T follicular helper cell (primary cell): ENCODE measurements at regions not wholly inside any gene's neighbourhood (a gene's known extent, or its start where the extent isn't known, plus 50 kb on each side); places are given as distances from the start of the nearest gene placed in this dataset.

Source experiments
- DNase-seq: peaks from one replicate; pipeline ENCODE4 v3.0.0-alpha.2; 2020; ENCODE audit warnings: low read depth

DNA sequence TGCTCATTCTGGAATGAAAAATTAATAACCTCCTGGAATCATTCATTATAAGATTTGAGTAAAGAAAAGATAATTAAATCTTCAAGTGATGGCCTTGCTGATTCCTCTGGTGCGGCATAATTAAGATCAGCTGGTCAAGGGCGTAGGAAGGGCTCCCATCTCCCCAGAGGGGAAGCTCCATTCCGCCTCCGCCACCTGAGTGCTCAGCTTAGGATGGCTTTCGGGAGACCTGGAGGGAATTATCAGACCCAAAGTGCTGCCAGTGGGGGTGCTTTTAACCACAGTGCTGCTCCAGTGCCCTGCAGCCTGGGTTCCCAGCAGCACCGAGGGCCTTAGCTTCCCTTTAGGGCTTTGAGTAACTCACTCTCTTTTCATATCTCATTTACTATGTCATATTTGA is 556.6 kb upstream of the RGMA start:
- no peak for DNase-seq

DNA sequence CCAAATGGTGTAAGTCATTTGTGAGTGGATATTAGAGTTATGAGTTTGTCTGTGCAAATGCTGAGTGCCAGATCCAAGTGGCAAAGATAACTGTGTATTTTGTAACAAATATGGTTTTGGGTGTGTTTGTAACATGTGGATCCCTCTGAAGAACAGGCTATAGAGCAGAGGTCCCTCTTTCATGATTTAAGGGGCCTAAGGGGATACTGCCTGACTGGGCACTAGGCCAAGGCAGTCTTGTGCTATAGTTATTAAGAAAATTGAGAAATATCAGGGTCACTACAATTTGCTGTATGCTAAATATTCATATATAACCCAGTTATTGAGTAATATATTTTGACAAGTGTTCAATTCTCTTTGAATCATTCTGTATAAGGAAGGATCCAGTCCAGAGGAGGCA is 555.6 kb upstream of the RGMA start:
- DNase-seq, result no peak

DNA sequence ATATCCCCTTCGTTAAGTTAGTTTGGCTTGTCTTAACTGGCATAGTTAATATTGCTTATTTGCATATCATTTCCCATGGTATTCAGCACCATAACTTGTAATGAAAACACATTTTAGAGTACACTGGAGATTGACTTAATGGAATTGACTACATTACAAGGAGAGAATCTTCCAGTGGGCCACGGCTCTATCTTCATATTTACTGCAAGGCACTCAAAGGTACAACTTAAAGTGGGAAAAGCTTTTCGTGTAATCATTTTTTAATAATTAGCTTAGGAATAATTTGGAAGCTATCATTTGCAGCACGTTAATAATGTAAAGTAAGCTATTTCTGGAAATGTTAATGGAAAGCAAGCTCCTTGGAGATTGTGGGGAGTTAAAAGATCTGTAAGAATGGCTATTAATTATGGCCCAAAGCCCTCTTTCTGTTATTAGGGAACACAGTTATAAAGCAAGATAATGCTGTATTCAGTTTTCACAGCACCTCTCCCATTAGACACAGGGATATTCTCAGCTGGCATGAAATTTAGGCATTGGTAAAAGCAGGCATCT is 551.5 kb upstream of the RGMA start:
- no peak for DNase-seq

DNA sequence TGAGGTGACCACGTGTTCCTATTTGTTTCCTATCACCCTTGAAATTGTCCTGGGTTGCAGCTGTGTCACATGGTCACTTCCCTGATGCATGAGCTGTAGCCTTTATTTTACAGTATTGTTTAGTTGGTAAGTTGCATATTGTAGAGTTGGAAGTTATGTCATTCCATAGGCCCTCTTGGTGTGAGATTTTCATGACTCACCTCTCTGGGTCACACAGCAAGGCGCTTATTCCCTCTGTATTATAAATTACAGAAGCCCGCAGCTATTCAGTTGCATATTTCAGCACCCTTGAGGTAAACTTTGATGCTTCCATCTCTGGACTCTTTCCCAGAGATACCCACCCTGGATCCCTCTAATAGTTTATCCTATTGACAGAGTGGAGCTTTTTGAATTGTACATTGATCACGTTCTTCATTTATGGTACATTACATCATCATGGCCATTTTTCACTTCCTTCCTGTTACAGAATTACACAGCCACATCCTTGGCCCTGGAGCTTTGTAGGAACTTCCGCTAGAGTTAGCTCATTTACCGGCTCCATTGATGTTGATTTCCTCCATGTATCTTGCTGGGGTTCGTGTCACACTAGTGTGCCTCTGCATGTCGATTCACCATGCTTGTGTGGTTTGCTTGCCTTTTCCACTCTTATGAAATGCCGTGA is 543.1 kb upstream of the RGMA start:
- DNase-seq, result no peak

DNA sequence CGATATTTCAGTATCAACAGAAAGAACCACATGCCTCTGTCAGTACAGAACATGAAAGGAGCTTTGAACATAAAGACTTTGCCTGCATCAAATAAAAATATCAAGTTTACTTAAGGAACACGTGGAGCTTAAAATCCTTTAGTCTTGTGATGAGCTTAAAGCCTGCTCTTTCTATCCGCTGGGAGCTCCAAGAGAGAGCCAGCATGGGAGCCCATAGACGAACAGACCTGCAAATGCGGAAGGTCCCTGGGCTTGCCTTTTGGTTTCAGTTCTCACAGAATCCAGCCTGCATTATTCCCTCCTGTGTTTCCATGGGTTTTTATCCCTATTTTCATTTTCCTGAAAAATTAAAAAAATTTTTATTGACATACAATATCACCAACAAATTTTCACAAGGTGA is 530.6 kb upstream of the RGMA start:
- no peak for DNase-seq

DNA sequence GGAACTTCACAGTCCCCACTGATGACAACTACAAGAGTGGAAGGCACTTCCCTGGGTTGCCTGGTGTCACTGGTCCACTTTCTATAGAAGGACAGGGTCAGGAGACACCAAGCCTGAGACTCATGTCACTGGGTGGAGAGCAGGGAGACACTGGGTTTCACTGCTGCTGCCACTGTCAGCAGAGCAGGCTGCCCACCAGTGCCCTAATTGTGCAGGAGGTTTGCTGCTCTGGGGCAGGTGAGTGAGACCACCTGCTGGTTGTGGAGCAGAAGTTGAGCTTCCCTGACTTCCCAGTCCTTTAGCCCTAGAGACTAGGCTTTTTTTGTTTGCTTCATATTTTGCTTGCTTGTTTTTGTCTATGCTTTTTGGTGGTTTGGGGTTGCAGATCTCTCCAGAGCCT is 528.4 kb upstream of the RGMA start:
- DNase-seq, result no peak

DNA sequence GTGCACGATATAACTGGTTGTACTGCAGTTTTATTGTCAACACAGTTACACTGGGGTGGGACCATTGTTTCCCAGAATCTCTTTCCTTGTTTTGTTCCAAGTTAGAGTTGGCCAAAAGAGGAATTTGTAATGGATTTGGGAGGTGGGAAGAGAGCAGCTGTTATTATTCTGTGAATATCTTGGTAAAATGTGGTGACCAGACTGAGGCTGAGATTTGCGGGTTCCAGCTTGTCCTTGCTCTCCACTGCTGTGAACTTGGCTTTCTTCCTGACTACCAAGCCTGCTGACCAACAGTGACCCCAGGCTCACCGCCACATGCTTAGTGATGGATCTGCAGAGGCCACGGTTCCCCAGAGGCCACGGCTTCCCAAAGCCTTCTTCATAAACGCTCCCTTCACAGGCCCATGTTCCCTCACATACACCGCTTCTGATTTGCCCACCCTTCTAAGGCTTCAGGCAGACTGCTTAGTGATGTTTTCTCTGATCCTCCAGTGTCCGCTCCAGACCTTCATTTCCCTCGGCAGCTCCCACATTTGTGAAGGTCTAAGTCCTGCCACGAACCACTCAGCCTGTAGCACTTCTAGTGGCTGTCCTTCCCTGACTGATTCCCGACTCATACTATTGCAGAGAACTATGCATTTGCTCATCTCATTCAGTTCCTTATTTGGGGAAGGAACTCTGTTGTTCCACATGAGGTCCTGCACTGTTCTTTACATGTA is 525.5 kb upstream of the RGMA start:
- no peak for DNase-seq

DNA sequence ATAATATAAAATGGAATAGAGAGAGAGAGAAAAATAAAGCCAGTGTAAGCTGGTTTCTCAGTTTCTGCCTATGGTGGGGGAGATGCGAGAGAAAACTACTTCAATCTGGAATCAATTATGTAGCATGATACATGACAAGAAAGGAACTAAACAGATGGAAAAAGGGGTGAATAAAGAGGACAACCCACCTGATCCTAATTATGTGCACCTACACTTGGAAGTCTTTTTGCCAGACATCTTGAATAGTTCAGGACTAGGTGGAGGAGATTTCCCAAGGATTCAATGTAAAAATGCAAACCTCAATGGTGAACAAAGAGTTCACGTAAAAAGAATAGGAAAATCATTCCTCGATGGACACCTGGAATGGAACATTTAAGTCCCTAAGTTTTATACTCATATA is 524.4 kb upstream of the RGMA start:
- DNase-seq, result no peak

DNA sequence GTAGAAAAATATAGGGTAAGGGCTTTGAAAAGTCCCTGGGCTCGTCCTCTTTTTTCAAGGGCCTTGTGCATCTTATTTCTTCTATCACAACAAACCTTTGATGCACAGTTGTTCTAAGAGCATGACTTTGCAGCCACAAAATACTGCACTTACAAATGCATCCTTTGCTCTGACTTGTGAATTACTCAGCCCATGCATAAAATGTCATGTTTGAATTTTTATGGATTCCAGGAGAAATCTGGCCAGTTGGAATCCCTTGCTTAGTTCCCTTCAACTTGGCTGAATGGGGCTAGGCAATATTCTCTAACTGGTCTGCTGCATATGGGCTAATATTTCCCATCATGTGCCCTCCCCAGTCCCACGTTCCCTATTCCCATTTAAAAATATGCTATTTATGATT is 523.9 kb upstream of the RGMA start:
- no peak for DNase-seq

DNA sequence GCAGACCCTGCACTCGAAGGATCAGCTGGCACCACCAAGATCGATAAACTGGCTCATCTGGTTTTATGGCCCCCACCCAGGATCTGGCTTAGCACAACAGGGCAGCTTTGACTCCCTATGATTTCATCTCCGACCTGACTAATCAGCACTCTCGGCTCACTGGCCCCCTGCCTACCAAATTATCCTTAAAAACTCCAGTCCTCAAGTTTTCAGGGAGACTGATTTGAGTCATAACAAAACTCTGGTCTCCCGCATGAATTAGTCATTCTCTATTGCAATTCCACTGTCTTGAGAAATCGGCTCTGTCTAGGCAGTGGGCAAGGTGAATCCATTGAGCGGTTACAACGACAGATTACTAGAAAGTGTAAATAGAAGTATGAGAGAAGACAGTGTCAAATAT is 521.9 kb upstream of the RGMA start:
- no peak for DNase-seq

DNA sequence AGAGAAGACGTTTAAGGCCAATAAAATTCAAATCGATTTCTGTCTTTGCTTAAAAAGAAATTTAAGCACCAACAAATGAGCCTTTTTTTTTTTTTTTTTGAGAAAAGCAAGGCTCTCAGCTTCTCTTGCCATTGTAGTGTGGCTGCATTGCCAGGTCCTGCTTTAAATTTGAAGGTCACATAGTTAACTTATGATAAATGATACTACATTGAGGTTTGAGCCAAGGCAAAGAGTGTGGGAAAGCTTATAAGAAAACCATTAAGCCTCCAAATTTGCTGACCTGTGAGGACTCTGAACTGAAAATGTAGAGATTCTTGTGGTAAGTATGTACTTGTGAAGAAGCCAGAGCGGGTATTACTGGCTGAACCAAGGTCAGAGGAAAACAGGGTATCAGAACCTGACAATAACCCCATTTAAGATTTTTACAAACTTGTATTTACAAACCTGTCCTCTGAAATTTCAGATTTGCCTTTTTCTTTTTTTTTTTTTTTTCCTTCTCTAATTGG is 519.7 kb upstream of the RGMA start:
- no peak for DNase-seq

DNA sequence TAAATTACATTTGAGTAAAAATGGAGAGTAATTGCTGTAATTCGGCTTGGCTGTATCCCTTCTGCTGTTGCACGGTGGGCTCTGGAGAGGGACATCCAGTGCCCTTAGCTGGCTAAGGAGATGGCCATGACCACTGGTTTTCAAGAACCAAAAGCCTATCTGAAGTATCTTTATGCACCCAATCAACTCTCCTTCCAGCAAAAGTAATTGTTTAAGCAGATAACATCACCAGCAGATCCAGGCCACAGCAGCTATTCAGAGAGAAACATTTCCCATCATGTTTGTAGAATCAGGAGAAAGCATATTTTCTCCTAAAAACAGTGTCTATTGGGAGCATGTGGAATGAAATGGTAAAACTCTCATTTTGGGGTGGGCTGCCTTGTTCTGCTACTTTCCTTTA is 514.5 kb upstream of the RGMA start:
- no peak for DNase-seq

DNA sequence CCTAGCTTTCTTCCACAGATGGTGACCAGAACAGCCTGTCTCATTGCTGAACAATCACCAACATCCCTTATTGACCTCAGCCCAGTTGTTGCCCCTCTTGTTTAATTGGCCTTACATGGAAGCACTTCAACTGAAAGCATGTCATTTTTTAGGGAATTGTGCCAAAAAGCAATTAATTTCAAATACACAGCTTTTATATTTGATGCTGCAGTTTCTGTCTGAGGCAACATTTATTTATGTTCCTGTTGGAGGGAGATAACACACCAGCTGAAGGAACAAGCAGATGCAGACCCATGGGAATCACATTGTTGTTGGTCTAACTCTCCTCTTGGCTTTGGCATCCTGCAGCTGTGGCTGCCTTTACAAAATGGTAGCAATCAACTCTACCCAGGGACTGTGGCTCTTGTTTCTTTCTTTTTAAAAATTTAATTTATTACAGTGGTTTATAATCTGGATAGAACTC is 498.1 kb upstream of the RGMA start:
- DNase-seq, result no peak

DNA sequence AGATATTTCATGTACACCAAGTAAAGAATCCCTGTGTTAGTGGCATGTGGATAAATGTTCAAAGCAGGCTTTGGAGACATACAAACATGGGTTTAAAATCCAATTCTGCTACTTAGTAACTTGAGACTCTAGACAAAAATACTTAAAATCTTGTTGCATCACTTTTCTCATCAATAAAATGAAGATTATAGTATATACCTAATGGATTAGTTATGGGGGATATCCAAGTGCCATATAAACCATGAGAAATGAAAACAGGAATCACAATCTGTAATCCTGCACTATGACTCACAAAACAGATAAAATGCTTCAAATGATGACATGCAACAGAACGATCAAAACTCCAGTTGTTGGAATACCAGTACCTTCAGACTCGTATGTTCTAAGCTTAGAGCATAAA is 496.0 kb upstream of the RGMA start:
- no peak for DNase-seq

DNA sequence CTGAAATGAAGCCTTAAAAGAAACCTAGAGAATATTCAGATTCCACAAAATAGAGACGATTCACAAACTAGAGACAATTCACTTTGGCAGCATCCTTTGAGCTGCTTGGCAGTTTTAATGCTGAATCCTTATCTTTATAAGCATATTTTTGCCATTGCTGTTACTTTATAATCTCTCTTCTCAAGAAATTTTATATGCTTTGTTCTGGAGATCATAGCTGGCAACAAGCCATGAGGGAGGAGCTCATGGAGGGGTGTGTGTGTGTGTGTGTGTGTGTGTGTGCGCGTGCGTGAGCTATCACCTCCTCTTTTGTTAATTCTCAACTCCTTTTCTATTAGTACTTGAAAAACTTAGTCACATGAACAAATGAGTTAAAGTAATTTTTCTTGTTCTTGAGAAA is 495.0 kb upstream of the RGMA start:
- no peak for DNase-seq

DNA sequence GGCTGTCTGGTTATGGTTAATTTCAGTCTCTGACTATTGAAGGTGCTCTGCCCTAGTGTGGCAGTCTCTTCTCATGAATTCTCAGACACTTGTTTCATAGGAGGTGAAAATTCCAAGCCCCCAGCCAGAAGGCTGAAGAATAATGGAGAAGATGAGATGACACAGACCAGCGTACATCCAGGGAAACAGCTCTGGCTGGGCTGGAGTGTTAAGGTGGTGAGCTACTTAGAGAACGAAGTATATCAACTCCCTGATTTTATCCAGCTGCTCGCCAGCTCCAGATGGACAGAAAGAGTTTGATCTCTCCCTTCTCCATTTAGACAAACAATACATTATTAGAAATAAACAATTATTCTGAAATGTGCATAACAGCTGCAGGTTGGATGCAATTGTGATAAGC is 494.5 kb upstream of the RGMA start:
- no peak for DNase-seq

DNA sequence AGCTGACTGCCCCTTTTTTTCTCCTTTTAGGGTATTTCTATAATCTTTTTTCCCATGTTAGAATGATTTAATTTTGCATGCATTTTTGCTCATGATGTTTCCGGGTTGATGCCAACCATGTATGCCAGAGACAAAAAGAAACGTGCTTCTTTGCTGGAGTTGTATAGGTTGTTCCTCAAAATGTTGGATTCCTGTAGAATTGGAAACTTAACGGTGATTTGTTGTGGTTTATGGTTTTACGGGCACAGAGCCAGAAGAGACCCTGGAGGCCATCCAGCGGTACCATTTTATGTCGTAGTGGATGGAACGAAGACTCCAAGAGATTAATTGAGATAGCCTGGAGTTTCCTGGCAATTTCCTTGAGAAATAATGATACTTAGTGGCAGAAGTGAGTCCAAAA is 481.5 kb upstream of the RGMA start:
- DNase-seq, result no peak

DNA sequence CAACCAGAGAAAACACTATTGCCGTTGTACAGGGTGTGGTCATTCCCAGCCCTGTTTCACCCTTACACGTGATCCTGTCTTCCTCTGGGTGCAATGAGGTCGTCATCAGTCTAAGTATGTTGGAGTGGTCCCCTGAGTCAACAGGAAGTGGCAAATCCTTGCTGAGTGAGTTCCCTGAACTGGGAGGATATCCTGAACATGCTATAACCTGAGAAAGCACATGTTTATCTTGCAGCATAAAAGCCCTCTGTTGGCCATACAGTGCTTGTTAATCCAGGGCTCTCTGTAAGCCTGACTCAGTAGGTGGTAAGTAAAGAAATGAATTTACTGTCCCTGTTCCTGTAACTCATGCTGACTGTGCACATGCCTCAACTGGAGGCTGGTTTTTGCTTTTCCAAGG is 477.8 kb upstream of the RGMA start:
- DNase-seq, result no peak

DNA sequence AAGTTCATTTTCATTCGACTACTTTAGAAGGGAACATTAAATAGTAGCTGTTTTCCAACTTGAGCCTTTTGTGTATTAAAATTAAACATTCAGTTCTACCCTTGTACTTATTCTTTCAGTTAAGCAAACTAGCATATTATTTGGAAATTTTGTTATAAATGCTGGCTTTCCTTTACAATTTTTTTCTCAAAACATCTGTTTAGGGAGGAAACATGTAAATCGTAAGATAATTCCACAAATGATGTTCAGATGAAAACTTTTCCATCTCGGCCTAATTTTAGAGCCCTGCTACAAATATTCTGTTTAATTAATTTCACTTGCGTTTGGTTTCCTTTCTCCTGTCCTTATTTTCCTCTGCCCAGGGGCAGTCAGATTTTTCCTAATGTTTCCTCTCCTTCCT is 476.2 kb upstream of the RGMA start:
- no peak for DNase-seq

DNA sequence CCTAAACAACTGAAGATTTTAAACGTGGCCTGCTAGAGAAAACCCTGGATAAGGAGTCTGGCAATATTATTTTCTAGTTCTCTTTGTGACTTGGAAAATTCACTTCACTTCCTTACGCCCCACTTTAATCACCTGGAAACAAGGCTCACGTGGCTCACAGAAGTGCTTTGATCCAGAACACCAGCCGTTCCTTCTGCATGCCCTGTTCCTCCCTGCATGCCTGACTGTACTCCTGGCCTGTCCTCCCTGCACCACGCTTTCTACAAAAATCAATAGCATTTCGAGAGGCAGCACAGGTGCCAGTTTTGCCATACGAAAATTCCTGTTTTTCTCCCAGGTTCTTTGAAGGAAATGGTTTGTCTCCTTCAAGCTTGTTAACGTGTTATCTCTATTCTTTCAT is 474.2 kb upstream of the RGMA start:
- DNase-seq, result no peak

DNA sequence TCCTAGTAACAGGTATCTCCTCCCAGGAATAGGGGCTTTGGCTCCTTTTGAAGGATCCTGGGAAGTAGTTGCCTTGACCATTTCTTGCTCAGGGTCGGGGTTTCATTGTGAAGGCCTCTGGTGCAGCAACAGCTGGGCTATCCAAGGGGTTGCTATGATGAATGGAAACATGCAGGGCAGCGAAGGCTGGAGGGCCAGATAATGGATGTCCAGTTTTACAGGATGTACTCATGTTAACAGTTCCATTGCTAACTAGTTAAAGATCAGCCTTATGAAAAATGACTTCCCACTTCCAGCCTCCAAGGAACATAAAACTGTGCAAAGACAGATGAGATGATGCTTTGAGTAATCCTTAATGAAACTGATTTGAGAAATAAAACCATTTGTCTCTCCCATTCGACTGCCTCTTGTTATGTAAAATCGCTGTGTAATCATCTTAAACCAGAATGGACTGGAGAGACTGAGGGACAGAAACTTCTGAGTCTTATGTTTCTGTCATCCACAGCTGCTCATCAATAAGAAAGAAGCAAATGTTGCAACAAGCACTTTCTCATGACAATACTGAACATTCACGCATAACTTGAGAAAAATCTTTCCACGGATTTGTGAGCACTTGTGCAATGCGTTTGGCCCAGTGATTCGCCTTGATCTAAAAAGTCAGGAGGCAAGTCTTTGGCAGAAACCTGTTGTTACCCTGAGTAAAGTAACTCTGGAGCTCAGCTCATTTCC is 473.5 kb upstream of the RGMA start:
- DNase-seq, result no peak

DNA sequence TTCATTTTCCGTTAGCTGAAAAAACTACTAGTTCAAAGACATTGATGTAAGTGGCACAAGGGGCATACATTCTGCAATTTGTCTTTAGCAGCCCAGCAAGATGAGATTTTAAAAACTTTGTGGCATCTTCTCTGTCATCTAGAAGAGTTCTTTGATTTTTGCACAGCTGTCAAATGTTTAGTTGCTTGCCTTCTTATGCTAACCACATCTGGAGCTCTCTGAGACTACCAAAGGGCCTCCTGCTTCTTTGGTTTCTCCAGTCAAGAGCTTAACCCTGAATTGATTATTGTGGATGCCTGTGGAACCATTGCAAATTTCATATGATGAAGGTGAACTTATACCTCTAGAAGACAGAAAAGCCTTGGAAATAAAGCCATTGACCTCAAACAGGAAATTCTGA is 468.7 kb upstream of the RGMA start:
- DNase-seq, result no peak
